GM18520 (cell line): ENCODE measurements at regions not wholly inside any gene's neighbourhood (a gene's known extent, or its start where the extent isn't known, plus 50 kb on each side); places are given as distances from the start of the nearest gene placed in this dataset.
"Not testable (repeated sequence)": the region's sequence is repeated elsewhere in the genome, so short reads cannot be mapped to it uniquely, and the experiment has no call there.

Experiments used
- ATAC-seq: cut with Tn5 transposase; IDR thresholded peaks from one replicate; pipeline ENCODE4 v1.9.1; 2021; ENCODE audit not compliant: unreplicated experiment

DNA sequence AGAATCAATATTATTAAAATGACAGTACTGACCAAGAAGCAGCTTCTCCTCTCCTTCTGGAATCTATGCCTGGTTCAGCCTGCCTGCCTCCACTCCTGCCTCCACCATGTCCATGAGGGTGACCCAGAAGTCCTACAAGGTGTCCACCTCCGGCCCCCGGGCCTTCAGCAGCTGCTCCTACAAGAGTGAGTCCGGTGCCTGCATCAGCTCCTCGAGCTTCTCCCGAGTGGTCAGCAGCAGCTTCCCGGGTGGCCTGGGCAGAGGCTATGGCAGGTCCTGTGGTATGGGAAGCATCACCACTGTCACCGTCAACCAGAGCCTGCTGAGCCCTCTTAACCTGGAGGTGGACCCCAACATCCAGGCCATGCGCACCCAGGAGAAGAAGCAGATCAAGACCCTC, 822.4 kb upstream of the NEGR1 start:
- ATAC-seq = no peak

DNA sequence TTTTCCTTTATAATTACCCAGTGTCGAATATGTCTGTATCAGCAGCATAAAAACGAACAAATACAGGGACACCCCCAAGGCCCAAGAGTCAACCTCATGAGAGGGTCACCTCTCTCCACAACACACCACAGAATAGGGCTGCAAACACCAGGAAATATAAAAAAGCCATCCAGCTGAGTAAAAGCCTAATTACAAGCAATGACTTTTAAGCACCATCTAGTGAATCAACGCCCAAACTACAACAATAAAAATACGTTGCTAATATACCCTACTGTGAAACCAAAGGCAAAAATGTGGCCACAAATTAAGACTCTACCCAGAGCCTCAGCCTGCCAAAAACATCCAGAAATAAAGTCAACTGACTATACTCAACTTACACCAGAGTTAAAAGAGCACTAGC, 817.9 kb upstream of the NEGR1 start:
- no peak for ATAC-seq

DNA sequence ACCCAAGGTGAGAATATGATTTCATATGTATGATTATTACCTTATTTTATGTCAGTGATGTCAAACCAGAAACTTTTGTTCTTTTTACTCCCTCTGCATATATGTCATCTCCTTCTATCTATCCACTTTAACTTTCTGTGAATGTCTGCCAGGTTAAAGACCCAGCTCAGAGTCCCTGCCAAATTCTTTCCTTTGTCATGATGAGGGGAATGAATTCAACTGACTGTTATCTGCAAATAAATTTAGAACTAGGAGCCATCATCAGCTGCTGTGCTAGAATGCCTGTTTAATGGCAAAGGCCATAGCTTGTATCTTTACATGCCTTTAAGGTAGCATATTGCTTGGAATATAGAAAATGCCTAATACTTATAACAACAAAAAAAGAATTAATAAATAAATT, 815.6 kb upstream of the NEGR1 start:
- ATAC-seq = no peak

DNA sequence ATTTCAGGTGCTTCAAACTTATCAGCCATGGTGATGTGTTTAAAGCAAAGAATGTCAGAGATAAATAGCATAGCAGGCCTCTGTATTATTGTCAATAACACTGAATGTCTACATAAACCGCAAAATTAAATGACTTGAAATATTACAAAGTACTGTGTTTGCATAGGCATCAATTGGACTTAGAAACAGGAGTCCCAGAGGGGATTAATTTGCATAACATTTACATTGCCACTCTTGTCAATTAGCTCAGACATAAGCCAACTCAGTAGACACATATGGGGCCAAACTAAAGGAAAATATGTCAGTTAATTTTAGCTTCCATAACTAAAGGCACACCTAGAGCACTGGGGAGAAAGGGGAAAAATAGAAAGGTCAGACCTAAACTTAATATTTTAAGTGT, 814.5 kb upstream of the NEGR1 start:
- no peak for ATAC-seq

DNA sequence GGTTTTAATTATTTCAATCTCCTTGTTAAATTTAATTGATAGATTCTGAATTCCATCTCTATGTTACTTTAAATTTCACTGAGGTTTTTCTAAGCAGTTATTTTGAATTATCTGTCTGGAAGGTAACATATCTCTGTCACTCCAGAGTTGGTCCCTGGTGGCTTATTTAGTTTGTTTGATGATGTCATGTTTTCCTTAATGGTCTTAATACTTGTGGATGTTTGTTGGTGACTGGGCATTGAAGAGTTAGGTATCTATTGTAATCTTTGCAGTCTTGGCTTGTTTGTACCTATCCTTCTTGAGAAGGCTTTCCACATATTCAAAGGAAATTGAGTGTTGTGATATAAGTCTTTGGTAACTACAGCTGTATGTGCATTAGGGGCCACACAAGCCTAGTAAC, 810.0 kb upstream of the NEGR1 start:
- no peak for ATAC-seq

DNA sequence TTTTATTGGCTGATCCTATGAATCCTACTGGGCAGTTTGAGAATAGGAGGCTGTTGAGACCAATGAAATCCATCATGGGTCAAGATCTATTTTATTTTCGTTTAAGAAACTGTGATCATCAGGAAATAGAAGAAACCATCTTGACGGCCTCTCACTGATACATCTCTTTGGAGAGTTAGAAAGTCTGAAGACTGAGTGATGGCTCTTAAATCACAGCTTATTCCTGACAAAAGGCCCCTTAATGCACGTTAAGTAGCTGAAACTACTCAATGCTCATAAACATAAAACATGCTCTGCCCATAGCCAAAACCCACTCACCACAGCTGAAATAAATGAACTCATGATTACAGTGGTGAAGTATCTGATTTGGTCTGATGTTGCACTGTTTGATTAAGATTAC, 784.5 kb upstream of the NEGR1 start:
- no peak for ATAC-seq

DNA sequence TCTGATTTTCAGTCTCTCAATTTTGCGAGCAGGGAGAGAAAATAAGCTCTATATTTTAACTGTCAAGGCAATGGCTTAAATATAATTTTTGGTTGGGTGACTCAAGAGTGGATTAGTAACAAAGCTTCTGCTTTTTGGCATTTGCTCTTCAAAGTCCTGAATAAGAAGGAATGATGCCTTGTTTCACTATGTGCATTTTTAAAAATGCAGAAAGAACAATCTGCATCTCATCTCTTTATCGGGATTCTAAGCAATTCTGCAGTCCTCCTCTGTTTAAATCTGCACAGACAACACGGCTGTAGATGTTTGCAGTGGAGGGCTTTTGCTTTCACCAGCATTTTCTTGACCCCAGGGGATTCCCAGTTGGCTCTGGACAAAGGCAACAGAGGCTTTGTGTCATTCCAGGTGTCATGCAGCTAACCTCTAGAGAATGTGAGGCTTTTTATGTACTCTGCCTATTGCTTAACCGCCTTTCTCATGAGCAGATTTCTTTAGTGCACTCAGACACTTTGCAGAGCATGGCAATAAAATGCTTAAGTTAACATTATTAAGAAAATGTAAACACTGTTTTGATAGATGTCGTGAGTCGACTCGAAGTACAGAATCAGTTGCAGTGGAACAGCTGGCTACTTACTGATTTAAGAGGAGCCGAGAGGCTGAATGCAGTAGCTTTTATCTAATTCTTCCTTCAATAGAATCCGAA, 783.2 kb upstream of the NEGR1 start:
- no peak for ATAC-seq

DNA sequence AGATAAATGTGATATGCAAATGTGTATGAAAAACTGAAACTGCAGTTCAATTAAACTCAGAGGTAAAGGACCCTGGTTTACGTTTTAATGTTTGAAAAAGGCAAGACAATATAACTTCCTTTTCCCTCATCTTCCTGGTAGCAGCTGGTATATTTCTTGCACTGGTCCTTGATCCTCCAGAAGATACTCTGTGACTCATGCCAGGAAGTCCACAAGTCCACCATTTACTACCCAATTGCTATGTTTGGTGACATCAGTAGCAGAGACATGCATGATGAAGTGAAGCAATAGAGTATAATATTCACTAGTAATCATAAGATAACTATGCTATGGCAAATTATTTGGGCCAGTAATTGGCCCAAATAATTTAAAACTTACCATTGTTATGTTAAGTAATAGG, 774.5 kb upstream of the NEGR1 start:
- ATAC-seq = no peak

DNA sequence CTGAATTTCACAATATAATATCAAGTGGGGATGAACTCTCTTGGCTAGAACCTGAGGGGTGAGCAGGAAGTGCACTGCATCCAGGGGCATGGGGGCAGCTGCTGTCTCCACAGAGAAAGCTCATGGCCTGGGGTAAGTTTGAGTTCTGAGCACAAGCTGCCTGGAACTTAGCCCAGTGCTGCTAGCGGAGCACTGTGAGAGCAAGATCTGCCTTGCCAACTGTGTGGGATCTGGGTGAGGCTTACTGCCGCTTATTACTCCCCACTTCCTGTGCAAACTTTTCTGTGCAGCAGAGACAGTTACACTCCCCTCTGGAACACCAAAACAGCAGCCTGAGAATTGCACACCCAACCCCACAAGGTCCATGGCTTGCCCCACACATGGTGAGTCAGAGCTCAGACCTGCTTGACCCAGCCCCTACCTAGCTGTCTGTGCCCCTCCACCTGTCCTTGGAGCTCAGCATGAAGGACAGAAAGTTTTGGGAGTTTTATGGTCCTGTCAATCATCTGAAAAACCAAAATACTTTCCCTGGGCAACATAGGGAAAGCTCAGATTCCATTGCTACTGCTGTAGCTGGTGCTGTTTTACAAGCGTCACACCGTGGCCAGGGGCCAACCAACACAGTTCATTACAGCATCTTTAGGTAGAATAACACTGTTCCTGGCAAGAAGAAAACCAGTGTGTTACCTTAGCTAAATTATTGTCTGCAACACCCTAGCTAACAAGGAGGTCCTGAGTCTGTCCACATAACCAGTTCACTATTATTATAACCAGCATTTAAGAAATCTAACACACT, 762.1 kb upstream of the NEGR1 start:
- no peak for ATAC-seq

DNA sequence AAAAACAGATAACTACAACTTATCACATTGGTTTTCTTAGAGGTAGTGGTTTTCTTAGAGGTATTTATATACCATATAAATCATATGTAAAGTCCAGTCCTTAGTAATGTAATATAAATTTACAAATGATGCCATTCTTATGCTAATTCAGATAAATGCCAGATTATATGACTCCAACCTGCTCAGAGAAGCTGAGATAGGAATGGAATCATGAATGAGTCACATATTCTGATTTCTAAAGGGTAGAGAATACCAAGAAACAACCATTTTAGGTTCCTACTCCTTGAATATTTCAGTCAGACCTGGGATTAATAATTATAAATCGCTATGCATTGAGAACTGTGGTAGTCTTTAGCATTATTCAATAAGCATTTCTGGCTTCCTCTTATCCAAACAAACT, 760.1 kb upstream of the NEGR1 start:
- ATAC-seq = no peak

DNA sequence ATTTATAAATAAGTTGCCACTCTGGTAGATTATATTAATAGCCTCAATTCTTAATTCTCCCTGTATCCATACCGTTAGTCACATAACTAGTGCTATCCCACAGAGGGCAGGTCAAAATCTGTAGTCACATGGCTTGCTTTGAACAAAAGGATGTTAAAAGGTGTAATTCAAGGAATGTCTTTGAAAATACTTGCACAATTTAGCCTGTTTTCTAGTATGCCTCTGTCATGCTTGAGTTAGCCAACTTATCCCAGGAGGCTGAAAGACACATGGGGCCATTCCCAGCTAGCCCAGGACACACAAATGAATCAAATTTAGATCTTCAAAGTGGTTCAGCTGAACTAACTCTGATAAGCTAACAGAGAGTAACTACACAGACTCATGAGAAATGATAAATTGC, 758.5 kb upstream of the NEGR1 start:
- no peak for ATAC-seq

DNA sequence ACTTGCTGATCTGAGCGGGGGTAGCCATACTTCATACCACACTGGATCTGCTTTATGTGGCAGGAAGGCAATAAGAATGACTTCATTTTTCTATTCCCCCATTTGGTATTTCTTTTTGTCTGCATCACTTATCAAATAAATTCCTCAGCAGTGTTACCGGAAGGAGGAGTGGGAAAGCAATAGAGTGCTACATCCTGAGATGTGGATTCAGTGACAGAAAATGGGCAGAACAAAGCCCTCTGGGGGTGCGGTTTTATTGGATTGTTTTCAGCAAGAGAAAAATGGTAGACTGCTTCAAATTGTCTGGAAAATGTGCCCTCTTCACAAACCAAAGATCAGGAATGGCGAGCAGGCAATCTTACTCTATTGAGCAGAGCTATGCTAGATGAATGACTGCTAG, 751.9 kb upstream of the NEGR1 start:
- no peak for ATAC-seq

DNA sequence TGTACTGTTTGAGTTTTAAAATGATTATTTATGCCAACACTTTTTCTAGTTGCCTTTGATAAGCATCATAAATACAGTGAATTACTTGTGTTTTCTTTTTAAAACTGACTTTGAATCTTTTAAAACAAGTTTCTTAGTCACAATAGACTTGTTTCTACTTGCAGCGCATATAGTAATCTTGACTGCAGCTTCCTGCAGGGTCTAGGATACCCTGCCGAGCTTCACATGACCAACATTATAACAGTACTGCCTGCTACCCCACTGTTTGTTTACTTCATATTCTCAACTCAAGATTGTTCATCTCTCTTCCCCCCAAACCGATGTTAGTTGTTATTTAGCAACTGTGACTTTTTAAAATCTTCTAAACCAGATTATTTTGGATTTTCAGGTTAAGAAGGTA, 751.3 kb upstream of the NEGR1 start:
- ATAC-seq = no peak

DNA sequence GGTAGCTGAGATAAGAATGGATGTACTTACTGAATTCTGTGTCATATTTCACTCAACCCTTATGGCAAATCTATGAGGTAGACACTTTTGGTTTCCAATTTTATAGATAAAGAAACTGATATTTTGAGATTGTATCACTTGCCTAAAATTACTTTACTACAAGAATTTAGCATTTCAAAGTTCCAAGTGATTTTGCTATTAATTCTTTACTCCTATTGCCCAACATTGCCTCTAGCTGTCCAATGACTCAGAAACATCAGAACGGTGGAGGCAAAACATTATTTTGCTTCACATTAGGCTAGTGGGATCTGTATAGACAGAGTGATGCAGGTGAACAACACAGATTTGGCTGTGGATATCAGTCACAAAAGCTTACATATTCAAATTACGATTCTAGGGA, 747.2 kb upstream of the NEGR1 start:
- ATAC-seq = no peak

DNA sequence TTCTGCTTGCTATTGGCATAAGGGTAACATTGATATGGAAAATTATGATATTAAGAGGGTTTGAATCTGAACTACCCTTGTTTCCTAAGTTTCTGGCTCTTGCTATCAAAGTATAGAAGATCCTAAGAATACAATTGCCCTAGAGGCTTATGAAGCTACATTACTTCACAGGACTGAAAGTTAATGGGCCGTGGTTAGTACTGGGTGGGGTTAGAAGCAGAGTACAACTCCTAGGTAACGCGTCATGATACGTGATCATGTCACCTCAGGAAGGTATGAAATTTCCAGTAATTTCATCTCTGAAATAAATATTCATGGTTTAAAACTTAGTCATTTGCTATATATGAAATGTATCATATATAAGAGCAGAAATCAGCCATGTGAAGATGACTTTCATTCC, 743.8 kb upstream of the NEGR1 start:
- ATAC-seq = no peak

DNA sequence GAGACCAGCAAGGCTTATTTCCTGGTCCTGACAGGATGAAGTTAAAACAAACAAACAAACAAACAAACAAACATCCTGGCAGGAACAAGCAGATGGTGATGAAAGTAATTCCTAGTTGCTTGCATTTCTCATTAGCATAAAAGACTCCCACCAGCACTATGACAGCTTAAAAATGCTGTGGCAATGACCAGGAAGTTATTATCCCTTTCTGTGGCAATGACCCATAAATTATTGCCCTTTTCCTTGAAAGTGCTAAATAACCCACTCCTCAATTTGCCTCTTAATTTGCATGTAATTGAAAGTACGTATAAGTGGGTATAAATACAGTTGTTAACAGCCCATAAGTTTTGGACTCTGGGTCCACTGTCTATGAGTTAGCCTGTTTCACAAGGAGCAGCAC, 727.6 kb upstream of the NEGR1 start:
- ATAC-seq = no peak

DNA sequence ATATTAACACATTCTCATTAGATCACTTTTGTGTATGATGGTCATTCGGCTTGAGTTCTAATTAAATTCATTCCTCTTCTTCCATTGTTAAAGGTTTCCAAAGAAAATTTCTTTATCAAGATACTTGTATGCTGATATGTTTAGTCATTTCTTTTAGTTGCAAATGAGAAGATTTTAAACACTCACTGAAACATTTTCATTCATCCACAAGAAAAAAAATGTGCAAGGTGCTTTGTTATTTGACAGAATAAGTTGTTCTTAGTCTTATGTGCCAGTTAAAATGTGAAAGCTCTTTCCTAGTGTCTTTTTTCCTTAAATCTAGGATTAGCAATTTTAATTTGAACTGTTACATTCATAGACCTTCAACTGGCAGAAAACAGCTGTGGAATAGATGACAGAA, 727.0 kb upstream of the NEGR1 start:
- ATAC-seq = no peak

DNA sequence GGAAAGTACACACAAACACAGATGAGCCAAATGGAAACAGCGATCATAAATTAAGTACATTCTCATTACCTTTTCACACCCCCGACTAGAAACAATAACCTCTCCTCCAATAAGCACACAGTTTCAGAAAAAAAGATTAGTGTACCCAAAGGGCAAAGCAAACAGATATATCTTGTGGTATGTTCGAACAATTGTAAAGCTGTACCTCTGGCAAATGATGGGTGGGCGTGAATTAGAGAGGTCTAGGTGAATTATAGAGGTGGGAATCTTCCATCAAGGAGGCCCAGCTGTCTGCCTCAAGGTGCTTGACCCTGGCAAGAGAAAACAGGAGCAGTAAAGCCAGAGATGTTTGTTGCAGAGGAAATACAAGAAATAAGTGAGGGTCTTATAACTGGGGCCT, 715.3 kb upstream of the NEGR1 start:
- ATAC-seq = no peak

DNA sequence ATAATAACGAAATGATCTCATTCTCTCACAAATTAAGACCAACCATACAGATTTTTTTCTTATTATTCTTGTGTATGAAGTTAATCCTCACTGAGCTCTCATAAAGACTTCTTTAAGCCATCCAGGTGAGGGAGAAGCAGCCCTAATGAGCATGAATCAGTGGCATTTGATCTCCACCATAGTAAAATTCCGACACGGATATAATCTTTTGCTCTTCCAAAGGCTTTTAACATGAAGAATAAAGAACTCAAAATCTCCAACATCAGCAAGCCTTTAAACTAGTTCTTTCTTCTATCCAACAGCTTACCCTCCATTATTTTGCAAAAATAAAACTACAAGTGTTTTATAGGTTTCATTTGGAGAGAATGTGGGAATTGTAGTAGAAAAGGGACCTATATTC, 714.7 kb upstream of the NEGR1 start:
- no peak for ATAC-seq

DNA sequence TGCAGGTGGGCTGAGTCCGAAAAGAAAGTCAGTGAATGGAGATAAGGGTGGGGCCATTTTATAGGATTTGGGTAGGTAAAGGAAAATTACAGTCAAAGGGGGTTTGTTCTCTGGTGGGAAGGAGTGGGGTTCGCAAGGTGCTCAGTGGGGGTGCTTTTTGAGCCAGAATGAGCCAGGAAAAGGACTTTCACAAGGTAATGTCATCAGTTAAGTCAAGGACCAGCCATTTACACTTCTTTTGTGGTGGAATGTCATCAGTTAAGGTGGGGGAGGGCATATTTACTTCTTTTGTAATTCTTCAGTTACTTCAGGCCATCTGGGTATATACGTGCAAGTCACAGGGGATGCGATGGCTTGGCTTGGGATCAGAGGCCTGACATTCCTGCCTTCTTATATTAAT, 705.5 kb upstream of the NEGR1 start:
- not testable (repeated sequence) for ATAC-seq

DNA sequence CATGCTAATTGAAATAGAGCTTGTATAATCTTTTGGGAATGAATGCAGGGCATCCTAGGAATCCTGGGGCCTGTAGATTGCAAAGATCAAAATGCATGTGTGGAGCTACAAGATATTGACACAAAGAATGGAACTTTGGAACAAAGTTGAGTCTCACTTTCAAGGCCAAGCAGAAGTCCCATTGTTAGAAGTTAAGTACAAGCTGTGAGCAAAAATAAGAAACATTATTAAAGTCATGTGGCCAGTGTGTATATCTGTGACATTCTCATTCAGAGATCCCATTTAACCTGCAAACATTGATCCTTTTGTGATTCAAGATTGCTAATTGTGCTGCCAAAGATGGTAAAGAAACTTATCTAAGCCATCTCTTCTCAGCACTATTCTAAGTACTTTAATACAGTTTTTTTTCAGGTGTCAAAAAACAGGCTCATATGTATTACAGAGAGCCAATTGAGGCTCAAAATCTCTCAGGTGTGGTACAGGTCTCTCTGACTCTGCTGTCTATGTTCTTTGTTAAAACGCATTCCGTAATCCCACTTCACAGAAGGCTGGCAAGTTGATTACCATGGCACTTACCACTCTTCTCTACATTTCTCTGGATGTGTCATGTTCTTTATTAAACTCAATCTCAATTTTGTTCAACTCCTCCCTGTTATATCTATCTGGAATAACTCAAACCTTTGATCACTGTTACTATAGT, 704.4 kb upstream of the NEGR1 start:
- ATAC-seq = no peak

DNA sequence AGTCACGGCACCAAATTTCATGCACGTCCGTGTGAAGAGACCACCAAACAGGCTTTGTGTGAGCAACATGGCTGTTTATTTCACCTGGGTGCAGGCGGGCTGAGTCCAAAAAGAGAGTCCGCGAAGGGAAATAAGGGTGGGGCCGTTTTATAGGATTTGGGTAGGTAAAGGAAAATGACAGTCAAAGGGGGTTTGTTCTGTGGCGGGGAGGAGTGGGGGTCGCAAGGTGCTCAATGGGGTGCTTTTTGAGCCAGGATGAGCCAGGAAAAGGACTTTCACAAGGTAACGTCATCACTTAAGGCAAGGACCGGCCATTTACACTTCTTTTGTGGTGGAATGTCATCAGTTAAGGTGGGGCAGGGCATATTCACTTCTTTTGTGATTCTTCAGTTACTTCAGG, 702.7 kb upstream of the NEGR1 start:
- not testable (repeated sequence) for ATAC-seq
